Spleen (tissue), 11 donors: ENCODE measurements at regions not wholly inside any gene's neighbourhood (a gene's known extent, or its start where the extent isn't known, plus 50 kb on each side); places are given as distances from the start of the nearest gene placed in this dataset.

Experiments
- DNase-seq: peaks from one replicate; pipeline ENCODE4 v3.0.0-alpha.2; 2020
- H3K27ac ChIP-seq, 8 donors: fragments of 200-600 bp; sonication (generic) in 7 of 8; 1 replicate in 4 of 8; 2 replicates in 4 of 8; pipeline versions ENCODE4 v1.5.0 to v1.8.0; 2016 to 2021; ENCODE audit warnings: inconsistent platforms in 4 of 8, mild to moderate bottlenecking in 4 of 8, moderate library complexity in 1 of 8
- H3K27me3 ChIP-seq, 7 donors: fragments of 200-600 bp; sonication (generic) in 6 of 7; replicated peaks in 1 of 7; 1 replicate in 4 of 7; 2 replicates in 3 of 7; pipeline versions ENCODE4 v1.5.0 to v1.8.0; 2016 to 2021; ENCODE audit warnings: inconsistent platforms in 3 of 7, mild to moderate bottlenecking in 1 of 7
- H3K36me3 ChIP-seq, 6 donors: fragments of 200-600 bp; sonication (generic) in 5 of 6; 1 replicate in 4 of 6; 2 replicates in 2 of 6; pipeline versions ENCODE4 v1.5.0 to v1.8.0; 2016 to 2021; ENCODE audit warnings: inconsistent platforms in 2 of 6
- H3K4me1 ChIP-seq, 6 donors: fragments of 200-600 bp; sonication (generic) in 5 of 6; 1 replicate in 3 of 6; 2 replicates in 3 of 6; pipeline versions ENCODE4 v1.5.0 to v1.8.0; 2016 to 2021; ENCODE audit warnings: inconsistent platforms in 3 of 6
- H3K4me3 ChIP-seq, 8 donors: fragments of 200-600 bp; sonication (generic) in 7 of 8; 1 replicate in 4 of 8; 2 replicates in 4 of 8; pipeline versions ENCODE4 v1.5.0 to v1.8.0; 2016 to 2021; ENCODE audit warnings: inconsistent platforms in 4 of 8, mild to moderate bottlenecking in 4 of 8, moderate library complexity in 2 of 8
- H3K9me3 ChIP-seq, 8 donors: fragments of 200-600 bp; sonication (generic) in 7 of 8; 1 replicate in 4 of 8; 2 replicates in 4 of 8; pipeline versions ENCODE4 v1.5.0 to v1.8.0; 2016 to 2021; ENCODE audit warnings: inconsistent platforms in 4 of 8
- CTCF ChIP-seq, 11 experiments: fragments of 200-600 bp in 7 of 11; fragments of 450-650 bp in 4 of 11; sonication (generic) in 4 of 11; IDR thresholded peaks in 8 of 11; conservative IDR thresholded peaks in 3 of 11; 1 replicate in 7 of 11; 2 replicates in 4 of 11; pipeline versions ENCODE4 v1.4.0 to v1.8.0; 2016 to 2021; ENCODE audit warnings: antibody characterized with exemption in 11 of 11, inconsistent platforms in 4 of 11, mild to moderate bottlenecking in 1 of 11
- POLR2A ChIP-seq, 3 donors: fragments of 450-650 bp; IDR thresholded peaks; one replicate each; pipeline ENCODE4 v1.5.1; 2017; ENCODE audit warnings: antibody characterized with exemption in 3 of 3, mild to moderate bottlenecking in 1 of 3
- POLR2AphosphoS5 ChIP-seq, 3 donors: sonication (generic); formaldehyde crosslinking; IDR thresholded peaks; one replicate each; pipeline ENCODE4 v1.5.1; 2017; ENCODE audit warnings: antibody characterized with exemption in 3 of 3
- WGBS, 5 donors: extraction: QIAGEN DNeasy Blood & Tissue Kit in 3 of 5; methylation state at CpG; one replicate each; pipeline versions ENCODE4 v1.1.5 to v1.1.7; 2013 to 2018; 5-methylcytosine and 5-hydroxymethylcytosine counted together
- intact Hi-C: fragments of 100-400 bp; cut with DNase I; formaldehyde crosslinking; loops from one replicate; pipeline ENCODE4 v1.15.0; 2023; ENCODE audit warnings: low total_unique reads
- donor health status: healthy with polysubstance abuse.
- donor health status: DM: no; HTN: no; CAD: no; lungs with moderate emphysema.
- donor health status: DM: no; HTN: no; CAD: no.
- donor health status: Bipolar disorder and iron deficiency.
- donor health status: healthy.
- donor health status: DM: no; HTN: no; CAD: no.
- donor health status: DM: yes; HTN: yes; CAD: no.

- Histone ChIP-seq H3K4me3 (no peak overlapping the region), H3K27ac (no peak overlapping the region), H3K4me1 (no peaks in the 10 kb centered on the region), H3K36me3 (no peaks in the 10 kb centered on the region), H3K9me3 (peaks cover 0 to 15% (median 8%) of the 10 kb centered on the region in 8 donors), H3K27me3 (no peaks in the 10 kb centered on the region)
- no peak for DNase-seq
- TF ChIP-seq POLR2AphosphoS5 (IDR thresholded peaks at IDR 0.05) (no peak), CTCF (IDR thresholded peaks at IDR 0.05 in 8 of 11, conservative IDR thresholded peaks at IDR 0.05 in 3 of 11) (no peak), POLR2A (IDR thresholded peaks at IDR 0.05) (no peak)
- WGBS, 5 donors: 57 to 83% (median 69%) methylated on average over 4 of the region's 4 CpGs
- intact Hi-C loops: no loop called here
Measured at GRCh38 chr6:19587238-19587942, 249.8 kb upstream of the ID4 start.

GRCh38 chr6:19590501-19591131 is 246.6 kb upstream of the ID4 start:
- no peaks in the 10 kb centered on the region for H3K36me3 ChIP-seq
- TF ChIP-seq CTCF (IDR thresholded peaks at IDR 0.05 in 8 of 11, conservative IDR thresholded peaks at IDR 0.05 in 3 of 11) (no peak), POLR2AphosphoS5 (IDR thresholded peaks at IDR 0.05) (no peak), POLR2A (IDR thresholded peaks at IDR 0.05) (no peak)
- intact Hi-C loops: no loop called here
- H3K27me3 ChIP-seq: no peaks in the 10 kb centered on the region
- no peak overlapping the region for H3K27ac ChIP-seq
- peaks cover 0 to 2% (median 0%) of the 10 kb centered on the region in 8 donors for H3K9me3 ChIP-seq
- DNase-seq: no peak
- WGBS, 5 donors: 70 to 84% (median 77%) methylated on average over 5 of the region's 5 CpGs
- H3K4me3 ChIP-seq: no peak overlapping the region
- no peaks in the 10 kb centered on the region for H3K4me1 ChIP-seq

- no peak overlapping the region for H3K4me3 ChIP-seq
- H3K9me3 ChIP-seq: peaks cover 0 to 4% (median 0%) of the 10 kb centered on the region in 8 donors
- no peak for TF ChIP-seq POLR2A (IDR thresholded peaks at IDR 0.05)
- no peak for TF ChIP-seq CTCF (IDR thresholded peaks at IDR 0.05 in 8 of 11, conservative IDR thresholded peaks at IDR 0.05 in 3 of 11)
- no peak for TF ChIP-seq POLR2AphosphoS5 (IDR thresholded peaks at IDR 0.05)
- no peaks in the 10 kb centered on the region for H3K27me3 ChIP-seq
- WGBS, 5 donors: 53 to 68% (median 60%) methylated on average over 5 of the region's 5 CpGs
- no peak overlapping the region for H3K27ac ChIP-seq
- DNase-seq: no peak
- H3K36me3 ChIP-seq: no peaks in the 10 kb centered on the region
- intact Hi-C loops: no loop called here
- H3K4me1 ChIP-seq: no peaks in the 10 kb centered on the region
Measured at GRCh38 chr6:19597809-19598320, 239.3 kb upstream of the ID4 start.

- Histone ChIP-seq H3K27ac (no peak overlapping the region), H3K36me3 (no peaks in the 10 kb centered on the region), H3K27me3 (no peaks in the 10 kb centered on the region), H3K9me3 (peaks cover 0 to 4% (median 0%) of the 10 kb centered on the region in 8 donors), H3K4me1 (no peaks in the 10 kb centered on the region), H3K4me3 (no peak overlapping the region)
- 46 to 50% (median 48%) methylated on average over 5 of the region's 5 CpGs for WGBS, 5 donors
- DNase-seq: no peak
- intact Hi-C loops: no loop called here
- TF ChIP-seq POLR2A (IDR thresholded peaks at IDR 0.05): no peak
- no peak for TF ChIP-seq CTCF (IDR thresholded peaks at IDR 0.05 in 8 of 11, conservative IDR thresholded peaks at IDR 0.05 in 3 of 11)
- no peak for TF ChIP-seq POLR2AphosphoS5 (IDR thresholded peaks at IDR 0.05)
Measured at GRCh38 chr6:19599796-19600464, 237.2 kb upstream of the ID4 start.
